ENCODE measurements at regions not wholly inside any gene's neighbourhood (a gene's known extent, or its start where the extent isn't known, plus 50 kb on each side); places are given as distances from the start of the nearest gene placed in this dataset.
"Not testable (repeated sequence)": the region's sequence is repeated elsewhere in the genome, so short reads cannot be mapped to it uniquely, and the experiment has no call there.

- H3K27ac Mint-ChIP-seq: no peak overlapping the region
- no peak overlapping the region for H3K4me3 Mint-ChIP-seq
- no peak for DNase-seq (ENCODE audit: low spot score)
- H3K36me3 Mint-ChIP-seq: no peaks in the 10 kb centered on the region
- H3K4me1 Mint-ChIP-seq (ENCODE audit: low read depth in 2 of 2): no peaks in the 10 kb centered on the region
- ATAC-seq: no peak
- no peaks in the 10 kb centered on the region for H3K9me3 Mint-ChIP-seq
- peaks cover 5 to 18% of the 10 kb centered on the region in 2 donors for H3K27me3 Mint-ChIP-seq
These were observed 159.6 kb upstream of the STK32A start for GRCh38 chr5:147075187-147075586.

GRCh38 chr5:147080391-147080790 lies 154.4 kb upstream of the STK32A start:
- no peak overlapping the region for H3K4me3 Mint-ChIP-seq
- no peaks in the 10 kb centered on the region for H3K9me3 Mint-ChIP-seq
- H3K27ac Mint-ChIP-seq: no peak overlapping the region
- no peaks in the 10 kb centered on the region for H3K4me1 Mint-ChIP-seq (ENCODE audit: low read depth in 2 of 2)
- DNase-seq (ENCODE audit: low spot score): no peak
- H3K36me3 Mint-ChIP-seq: no peaks in the 10 kb centered on the region
- no peak for ATAC-seq
- H3K27me3 Mint-ChIP-seq: peaks cover 7 to 8% of the 10 kb centered on the region in 2 donors

GRCh38 chr5:147081311-147081764 lies 153.5 kb upstream of the STK32A start:
- Mint-ChIP-seq H3K27me3 (peaks cover 7 to 13% of the 10 kb centered on the region in 2 donors), H3K27ac (no peak overlapping the region), H3K4me1 (ENCODE audit: low read depth in 2 of 2) (no peaks in the 10 kb centered on the region), H3K4me3 (no peak overlapping the region), H3K9me3 (no peaks in the 10 kb centered on the region), H3K36me3 (no peaks in the 10 kb centered on the region)
- no peak for DNase-seq (ENCODE audit: low spot score)
- ATAC-seq: no peak

- Mint-ChIP-seq H3K36me3 (no peaks in the 10 kb centered on the region), H3K4me1 (ENCODE audit: low read depth in 2 of 2) (no peaks in the 10 kb centered on the region), H3K27me3 (peaks cover 7 to 21% of the 10 kb centered on the region in 2 donors), H3K4me3 (no peak overlapping the region), H3K27ac (no peak overlapping the region), H3K9me3 (no peaks in the 10 kb centered on the region)
- ATAC-seq (peak in 1 of 2 donors; percentile 52), DNase-seq (ENCODE audit: low spot score) (no peak)
These were observed 150.1 kb upstream of the STK32A start for GRCh38 chr5:147084702-147085101.

GRCh38 chr5:147085409-147085808 lies 149.4 kb upstream of the STK32A start:
- H3K4me1 Mint-ChIP-seq (ENCODE audit: low read depth in 2 of 2): no peaks in the 10 kb centered on the region
- H3K27ac Mint-ChIP-seq: no peak overlapping the region
- no peaks in the 10 kb centered on the region for H3K36me3 Mint-ChIP-seq
- H3K27me3 Mint-ChIP-seq: peaks cover 4 to 25% of the 10 kb centered on the region in 2 donors
- H3K9me3 Mint-ChIP-seq: no peaks in the 10 kb centered on the region
- H3K4me3 Mint-ChIP-seq: no peak overlapping the region
- ATAC-seq (no peak), DNase-seq (ENCODE audit: low spot score) (no peak)

GRCh38 chr5:147092044-147092443 lies 142.8 kb upstream of the STK32A start:
- no peaks in the 10 kb centered on the region for H3K4me1 Mint-ChIP-seq (ENCODE audit: low read depth in 2 of 2)

GRCh38 chr5:147093138-147093537 lies 141.7 kb upstream of the STK32A start:
- no peak overlapping the region for H3K27ac Mint-ChIP-seq
- DNase-seq (ENCODE audit: low spot score) (no peak), ATAC-seq (no peak)
- no peaks in the 10 kb centered on the region for H3K36me3 Mint-ChIP-seq
- no peaks in the 10 kb centered on the region for H3K9me3 Mint-ChIP-seq
- no peaks in the 10 kb centered on the region for H3K4me1 Mint-ChIP-seq (ENCODE audit: low read depth in 2 of 2)
- H3K27me3 Mint-ChIP-seq: peaks cover 8 to 42% of the 10 kb centered on the region in 2 donors
- H3K4me3 Mint-ChIP-seq: no peak overlapping the region

More at GRCh38 chr5:147092044-147092443, 142.8 kb upstream of the STK32A start:
- Mint-ChIP-seq H3K4me3 (no peak overlapping the region), H3K9me3 (no peaks in the 10 kb centered on the region), H3K27ac (no peak overlapping the region), H3K27me3 (peaks cover 8 to 42% of the 10 kb centered on the region in 2 donors), H3K36me3 (no peaks in the 10 kb centered on the region)
- DNase-seq (ENCODE audit: low spot score) (no peak), ATAC-seq (no peak)

GRCh38 chr5:147095740-147096139 lies 139.1 kb upstream of the STK32A start:
- Mint-ChIP-seq H3K27ac (no peak overlapping the region), H3K36me3 (no peaks in the 10 kb centered on the region), H3K4me3 (no peak overlapping the region), H3K9me3 (no peaks in the 10 kb centered on the region), H3K27me3 (peaks cover 8 to 26% of the 10 kb centered on the region in 2 donors), H3K4me1 (ENCODE audit: low read depth in 2 of 2) (no peaks in the 10 kb centered on the region)
- ATAC-seq (no peak), DNase-seq (ENCODE audit: low spot score) (no peak)

- Mint-ChIP-seq H3K4me1 (ENCODE audit: low read depth in 2 of 2) (no peaks in the 10 kb centered on the region), H3K27me3 (peaks cover 6 to 10% of the 10 kb centered on the region in 2 donors), H3K9me3 (no peaks in the 10 kb centered on the region), H3K36me3 (no peaks in the 10 kb centered on the region), H3K27ac (no peak overlapping the region), H3K4me3 (no peak overlapping the region)
- DNase-seq (ENCODE audit: low spot score) (no peak), ATAC-seq (no peak)
These were observed 136.5 kb upstream of the STK32A start for GRCh38 chr5:147098233-147098790.

GRCh38 chr5:147101659-147102369 lies 133.0 kb upstream of the STK32A start:
- Mint-ChIP-seq H3K36me3 (no peaks in the 10 kb centered on the region), H3K27ac (no peak overlapping the region), H3K4me3 (no peak overlapping the region), H3K27me3 (peaks cover 0 to 4% of the 10 kb centered on the region in 2 donors), H3K9me3 (no peaks in the 10 kb centered on the region), H3K4me1 (ENCODE audit: low read depth in 2 of 2) (no peaks in the 10 kb centered on the region)
- ATAC-seq (no peak), DNase-seq (ENCODE audit: low spot score) (no peak)

- Mint-ChIP-seq H3K27ac (no peak overlapping the region), H3K4me1 (ENCODE audit: low read depth in 2 of 2) (no peaks in the 10 kb centered on the region), H3K4me3 (no peak overlapping the region), H3K36me3 (no peaks in the 10 kb centered on the region), H3K9me3 (no peaks in the 10 kb centered on the region), H3K27me3 (peaks cover 5 to 11% of the 10 kb centered on the region in 2 donors)
- DNase-seq (ENCODE audit: low spot score) (no peak), ATAC-seq (no peak)
These were observed 121.9 kb upstream of the STK32A start for GRCh38 chr5:147112899-147113298.

- H3K36me3 Mint-ChIP-seq: no peaks in the 10 kb centered on the region
- ATAC-seq (no peak), DNase-seq (ENCODE audit: low spot score) (no peak)
- H3K4me1 Mint-ChIP-seq (ENCODE audit: low read depth in 2 of 2): no peaks in the 10 kb centered on the region
- H3K9me3 Mint-ChIP-seq: no peaks in the 10 kb centered on the region
- peaks cover 0 to 11% of the 10 kb centered on the region in 2 donors for H3K27me3 Mint-ChIP-seq
- no peak overlapping the region for H3K27ac Mint-ChIP-seq
- H3K4me3 Mint-ChIP-seq: no peak overlapping the region
These were observed 120.9 kb upstream of the STK32A start for GRCh38 chr5:147113967-147114366.

GRCh38 chr5:147139759-147140158 lies 95.1 kb upstream of the STK32A start:
- not testable (repeated sequence) for H3K4me3 Mint-ChIP-seq; H3K27ac Mint-ChIP-seq; ATAC-seq; DNase-seq (ENCODE audit: low spot score); H3K4me1 Mint-ChIP-seq (ENCODE audit: low read depth in 2 of 2)
- H3K9me3 Mint-ChIP-seq: peaks cover 14% of the 10 kb centered on the region
- H3K27me3 Mint-ChIP-seq: peaks cover 0 to 15% of the 10 kb centered on the region in 2 donors
- H3K36me3 Mint-ChIP-seq: peaks cover 29% of the 10 kb centered on the region

- Mint-ChIP-seq H3K4me1 (ENCODE audit: low read depth in 2 of 2) (no peaks in the 10 kb centered on the region), H3K27ac (no peak overlapping the region)
- ATAC-seq: no peak
These were observed 94.3 kb upstream of the STK32A start for GRCh38 chr5:147140558-147140957.

More at GRCh38 chr5:147140558-147140957, 94.3 kb upstream of the STK32A start:
- Mint-ChIP-seq H3K4me3 (no peak overlapping the region), H3K36me3 (peaks cover 29% of the 10 kb centered on the region), H3K9me3 (peaks cover 14% of the 10 kb centered on the region), H3K27me3 (peaks cover 0 to 21% of the 10 kb centered on the region in 2 donors)
- DNase-seq (ENCODE audit: low spot score): no peak

All from natural killer cell treated with Interleukin-12 subunit alpha and Interleukin-12 subunit beta and Interleukin-15 and Interleukin-18, amount 100 ng/mL, for 72 hours (primary cell).